Right atrium auricular region (tissue), 2 donors: ENCODE measurements at regions not wholly inside any gene's neighbourhood (a gene's known extent, or its start where the extent isn't known, plus 50 kb on each side); places are given as distances from the start of the nearest gene placed in this dataset.

Source experiments
- DNase-seq: peaks from one replicate; pipeline ENCODE4 v3.0.0-alpha.2; 2019; ENCODE audit warnings: low spot score
- H3K27ac ChIP-seq, 2 donors: fragments of 200-600 bp; sonication (generic); 1 replicate in 1 of 2; 2 replicates in 1 of 2; pipeline ENCODE4 v1.5.1; 2016 to 2019
- H3K27me3 ChIP-seq, 2 donors: fragments of 200-600 bp; sonication (generic); one replicate each; pipeline versions ENCODE4 v1.5.1 to v1.6.0; 2017 to 2019
- H3K36me3 ChIP-seq: fragments of 200-600 bp; sonication (generic); one replicate; pipeline ENCODE4 v1.5.1; 2016
- H3K4me1 ChIP-seq, 2 donors: fragments of 200-600 bp; sonication (generic); one replicate each; pipeline versions ENCODE4 v1.5.1 to v1.6.0; 2017 to 2019
- H3K4me3 ChIP-seq, 2 donors: fragments of 200-600 bp; sonication (generic); 1 replicate in 1 of 2; 2 replicates in 1 of 2; pipeline ENCODE4 v1.5.1; 2017 to 2019; ENCODE audit warnings: mild to moderate bottlenecking in 1 of 2, moderate library complexity in 1 of 2
- H3K9me3 ChIP-seq, 2 donors: fragments of 200-600 bp; sonication (generic); one replicate each; pipeline ENCODE4 v1.5.1; 2019
- CTCF ChIP-seq, 2 donors: fragments of 200-600 bp; sonication (generic); IDR thresholded peaks; one replicate each; pipeline ENCODE4 v1.5.1; 2019; ENCODE audit warnings: antibody characterized with exemption in 2 of 2

- H3K27me3 ChIP-seq: no peaks in the 10 kb centered on the region
Observed at GRCh38 chr5:146940295-146940694, 61.7 kb upstream of the PPP2R2B start.

DNA sequence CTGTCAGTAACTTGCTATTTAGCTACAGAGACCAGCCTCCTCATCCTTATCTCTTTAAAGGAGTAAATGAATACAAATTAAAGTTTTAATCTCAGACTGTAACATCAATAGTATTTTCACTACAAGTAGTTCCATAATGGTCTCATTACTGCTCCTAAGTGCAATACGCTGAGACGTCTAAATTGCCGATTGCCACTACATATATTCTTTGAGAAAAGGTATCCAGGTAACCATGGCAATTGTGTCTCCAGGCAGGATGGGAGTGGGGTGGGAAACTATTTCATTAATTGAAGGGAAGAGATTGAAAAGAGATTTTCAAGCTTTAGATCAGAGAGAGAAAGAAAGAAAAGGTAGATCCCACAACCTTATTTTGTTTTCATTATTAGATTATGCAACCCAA, 65.5 kb upstream of the PPP2R2B start:
- Histone ChIP-seq H3K9me3 (no peaks in the 10 kb centered on the region), H3K27ac (no peak overlapping the region), H3K27me3 (no peaks in the 10 kb centered on the region), H3K36me3 (no peaks in the 10 kb centered on the region), H3K4me3 (no peak overlapping the region), H3K4me1 (no peaks in the 10 kb centered on the region)
- no peak for TF ChIP-seq CTCF (IDR thresholded peaks at IDR 0.05)
- no peak for DNase-seq

More at GRCh38 chr5:146940295-146940694, 61.7 kb upstream of the PPP2R2B start:
- H3K27ac ChIP-seq: no peak overlapping the region
- H3K9me3 ChIP-seq: no peaks in the 10 kb centered on the region
- no peaks in the 10 kb centered on the region for H3K36me3 ChIP-seq
- no peaks in the 10 kb centered on the region for H3K4me1 ChIP-seq
- no peak for DNase-seq
- no peak for TF ChIP-seq CTCF (IDR thresholded peaks at IDR 0.05)
- no peak overlapping the region for H3K4me3 ChIP-seq

DNA sequence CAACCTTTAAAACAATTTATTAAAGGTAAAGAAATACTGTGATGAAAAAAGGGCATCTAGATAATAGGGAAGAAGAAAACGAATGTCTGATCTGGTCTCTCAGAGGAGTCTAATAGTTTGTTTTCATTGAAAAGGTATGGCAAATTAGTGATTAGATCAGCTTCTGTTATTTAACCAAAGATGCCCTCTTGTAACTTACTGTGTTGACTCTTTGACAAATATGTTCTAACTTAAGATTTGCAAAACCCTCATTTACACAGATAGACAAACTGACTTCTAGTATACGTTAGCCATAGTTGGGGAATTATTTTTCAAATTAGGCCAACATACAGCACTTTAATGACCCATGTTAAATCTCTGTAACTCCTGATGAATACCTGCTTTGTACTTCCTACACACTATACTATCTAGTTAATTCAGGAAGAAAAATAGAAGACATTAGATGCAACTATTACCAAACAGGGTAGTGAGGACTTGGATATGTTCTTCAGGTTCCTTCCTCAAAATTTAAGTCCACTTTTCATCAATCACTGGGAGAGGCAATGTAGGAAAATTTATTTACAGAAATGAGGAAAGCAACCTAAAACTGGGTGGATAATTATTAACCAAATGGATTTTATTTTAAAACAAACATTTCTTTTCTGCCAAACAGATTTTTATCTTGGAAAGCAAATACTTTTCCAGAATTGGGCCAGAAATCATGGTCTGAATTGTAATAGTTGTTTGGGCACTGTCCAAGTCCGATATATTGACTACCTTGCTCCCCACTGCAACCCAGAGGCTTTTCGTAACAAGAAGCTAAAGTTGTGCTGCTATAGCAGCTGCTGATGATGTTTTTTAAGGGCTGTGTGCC, 66.4 kb upstream of the PPP2R2B start:
- DNase-seq: no peak
- H3K27me3 ChIP-seq: no peaks in the 10 kb centered on the region
- H3K9me3 ChIP-seq: no peaks in the 10 kb centered on the region
- no peaks in the 10 kb centered on the region for H3K4me1 ChIP-seq
- no peak overlapping the region for H3K4me3 ChIP-seq
- H3K27ac ChIP-seq: no peak overlapping the region
- H3K36me3 ChIP-seq: no peaks in the 10 kb centered on the region
- no peak for TF ChIP-seq CTCF (IDR thresholded peaks at IDR 0.05)

- Histone ChIP-seq H3K27ac (no peak overlapping the region), H3K4me1 (no peaks in the 10 kb centered on the region), H3K27me3 (no peaks in the 10 kb centered on the region), H3K36me3 (no peaks in the 10 kb centered on the region), H3K9me3 (no peaks in the 10 kb centered on the region), H3K4me3 (no peak overlapping the region)
- TF ChIP-seq CTCF (IDR thresholded peaks at IDR 0.05): no peak
- no peak for DNase-seq
Observed at GRCh38 chr5:146945617-146946084, 67.1 kb upstream of the PPP2R2B start.

DNA sequence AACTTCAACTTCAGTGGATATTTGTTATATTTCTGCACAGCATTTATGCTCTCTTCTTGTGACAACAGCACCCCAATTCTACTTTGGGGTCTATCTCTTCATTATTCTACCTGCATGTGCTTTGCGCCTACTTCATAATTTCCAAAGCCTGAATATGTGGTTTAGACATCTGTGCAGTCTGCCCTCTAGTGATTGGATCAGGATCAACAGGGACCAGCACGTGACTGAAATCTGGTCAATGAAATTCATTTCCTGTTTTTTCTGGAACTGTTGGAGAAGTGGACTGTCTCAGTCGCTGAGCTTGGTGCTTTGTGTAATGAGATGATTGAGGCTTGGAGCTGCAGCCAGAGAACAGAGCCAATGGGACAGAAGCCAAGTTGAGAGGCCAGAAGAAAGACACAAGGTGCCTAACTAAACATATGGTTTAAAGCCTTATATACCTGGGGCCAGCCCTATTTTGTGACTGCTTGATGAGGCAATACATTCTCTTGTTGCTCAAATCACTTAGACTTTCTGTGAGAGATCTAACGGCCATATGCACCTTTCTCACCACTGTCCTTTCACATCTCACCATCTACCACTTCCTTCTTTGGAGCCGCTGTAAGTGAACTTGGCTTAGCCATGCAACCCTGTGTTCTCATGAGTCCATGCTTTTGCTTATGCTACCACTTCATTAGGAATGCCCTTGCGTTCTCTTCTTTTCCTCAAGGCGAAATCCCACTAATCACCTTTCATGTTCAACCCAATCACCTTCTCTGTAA, 68.8 kb upstream of the PPP2R2B start:
- TF ChIP-seq CTCF (IDR thresholded peaks at IDR 0.05): peak in 1 of 2 donors; percentile 30
- Histone ChIP-seq H3K27me3 (no peaks in the 10 kb centered on the region), H3K36me3 (no peaks in the 10 kb centered on the region), H3K9me3 (no peaks in the 10 kb centered on the region), H3K4me1 (no peaks in the 10 kb centered on the region), H3K27ac (no peak overlapping the region), H3K4me3 (no peak overlapping the region)
- no peak for DNase-seq
